ENCODE measurements at regions not wholly inside any gene's neighbourhood (a gene's known extent, or its start where the extent isn't known, plus 50 kb on each side); places are given as distances from the start of the nearest gene placed in this dataset.

DNA sequence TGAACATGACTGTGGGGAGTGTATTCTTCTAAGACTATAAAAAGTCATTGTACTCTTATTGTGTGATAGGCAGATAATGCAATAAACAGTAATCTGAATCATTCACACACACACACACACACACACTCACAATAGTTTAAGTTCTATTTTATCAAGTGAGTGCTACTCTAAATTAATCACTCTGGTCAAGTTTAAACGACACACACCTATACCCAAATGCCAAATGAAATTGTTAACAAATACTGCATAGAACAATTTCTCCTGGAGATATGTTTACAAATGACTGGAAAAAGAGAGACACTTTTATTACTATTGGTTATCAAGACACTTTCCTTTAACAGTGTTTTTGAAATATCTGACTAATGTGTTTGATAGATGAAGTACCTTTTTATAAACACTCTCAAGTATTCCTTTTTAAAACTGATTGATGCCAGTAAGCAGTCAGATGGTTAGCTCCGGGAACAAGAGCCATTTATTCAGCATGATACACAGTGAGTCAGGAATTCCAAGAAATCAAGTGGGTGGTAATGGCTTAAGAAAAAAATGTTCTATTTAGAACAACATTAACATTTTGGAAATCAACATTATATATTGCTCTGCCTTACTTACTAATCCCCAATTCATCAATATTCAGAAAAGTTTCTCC, 521.6 kb upstream of the ST8SIA4 start:
- H3K4me3 ChIP-seq (ENCODE audit: control insufficient read depth, low read depth, low read length), result no peak overlapping the region
- DNase-seq (ENCODE audit: low read depth), result peak; percentile 93
- no peak for TF ChIP-seq CTCF (conservative IDR thresholded peaks at IDR 0.05; ENCODE audit: control insufficient read depth, insufficient read depth, low read depth, low read length)

DNA sequence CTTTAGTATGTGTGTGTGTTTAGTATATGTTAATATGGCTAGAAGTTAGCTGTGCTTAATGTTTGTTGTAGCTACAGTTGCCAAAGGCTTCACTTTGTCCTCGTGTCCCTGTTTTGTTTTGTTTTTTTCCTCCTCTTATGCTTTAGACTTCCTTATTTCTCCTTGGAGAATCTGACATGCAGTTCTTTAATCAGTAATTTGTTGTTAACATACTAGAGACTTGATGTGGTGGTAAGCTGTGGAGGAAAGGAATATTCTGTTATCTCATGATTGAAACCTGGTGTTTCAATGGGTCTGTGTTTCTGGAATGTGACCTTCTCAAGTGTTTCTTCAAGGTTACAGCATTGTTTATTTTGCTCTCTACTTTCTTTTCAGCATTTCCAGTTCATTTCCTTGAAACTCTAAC, 515.6 kb upstream of the ST8SIA4 start:
- no peak overlapping the region for H3K4me3 ChIP-seq (ENCODE audit: control insufficient read depth, low read depth, low read length)
- DNase-seq (ENCODE audit: low read depth), result peak; percentile 14
- no peak for TF ChIP-seq CTCF (conservative IDR thresholded peaks at IDR 0.05; ENCODE audit: control insufficient read depth, insufficient read depth, low read depth, low read length)

DNA sequence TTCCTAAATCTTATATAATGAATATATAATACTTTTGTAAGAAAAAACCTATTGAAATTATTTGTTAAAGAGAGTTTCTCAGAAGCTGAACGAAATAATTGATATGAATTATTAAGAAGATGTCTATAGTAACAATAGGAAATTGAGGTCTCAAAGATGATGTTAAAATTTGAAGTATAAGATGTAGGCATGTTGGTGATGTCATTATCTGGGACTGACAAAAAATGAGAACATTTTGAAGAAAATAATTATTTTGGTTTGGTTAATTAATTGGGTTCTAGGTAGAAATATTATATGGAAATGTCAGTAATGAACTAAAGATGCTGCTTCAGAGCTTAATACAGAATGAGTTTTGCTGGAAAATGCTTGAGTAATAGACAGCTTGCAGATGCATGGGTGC, 501.4 kb upstream of the ST8SIA4 start:
- no peak overlapping the region for H3K4me3 ChIP-seq (ENCODE audit: control insufficient read depth, low read depth, low read length)
- no peak for TF ChIP-seq CTCF (conservative IDR thresholded peaks at IDR 0.05; ENCODE audit: control insufficient read depth, insufficient read depth, low read depth, low read length)
- DNase-seq (ENCODE audit: low read depth), result no peak

GRCh38 chr5:101393795-101394450, 490.8 kb upstream of the ST8SIA4 start:
- no peak overlapping the region for H3K4me3 ChIP-seq (ENCODE audit: control insufficient read depth, low read depth, low read length)
- DNase-seq (ENCODE audit: low read depth), result peak; percentile 74
- TF ChIP-seq CTCF (conservative IDR thresholded peaks at IDR 0.05; ENCODE audit: control insufficient read depth, insufficient read depth, low read depth, low read length), result no peak

DNA sequence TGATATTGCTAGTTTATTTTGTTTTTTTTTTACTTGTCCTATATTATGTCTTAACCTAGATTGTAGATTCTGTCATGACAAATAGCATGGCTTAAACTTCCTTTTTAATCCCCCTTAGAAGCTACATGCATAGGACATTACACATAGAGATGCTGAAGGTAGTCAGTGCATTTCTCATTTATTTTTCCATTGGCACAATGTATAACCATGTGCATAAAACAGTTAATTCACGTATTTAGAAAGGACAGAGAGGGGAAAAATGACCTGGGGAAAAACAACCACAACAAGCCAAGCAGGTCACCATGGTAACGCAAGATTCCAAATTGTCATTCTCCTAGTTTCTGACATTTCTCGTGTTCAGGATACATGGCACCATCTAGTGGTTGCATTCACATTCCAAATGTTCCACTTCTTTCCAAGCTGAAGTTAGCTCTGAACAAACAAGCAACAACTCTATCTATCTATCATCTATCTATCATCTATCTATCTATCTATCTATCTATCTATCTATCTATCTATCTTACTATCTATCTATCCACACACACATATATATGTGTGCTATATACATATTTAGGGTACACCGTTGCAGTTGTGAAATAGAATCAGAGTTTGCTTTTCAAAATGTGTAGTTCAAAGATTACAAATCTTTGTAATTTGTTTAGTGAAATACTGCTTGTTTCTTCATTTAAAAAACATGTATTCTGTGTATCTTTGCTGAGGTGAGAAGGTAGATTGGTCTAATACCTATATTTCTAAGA, 487.2 kb upstream of the ST8SIA4 start:
- H3K4me3 ChIP-seq (ENCODE audit: control insufficient read depth, low read depth, low read length), result no peak overlapping the region
- TF ChIP-seq CTCF (conservative IDR thresholded peaks at IDR 0.05; ENCODE audit: control insufficient read depth, insufficient read depth, low read depth, low read length), result peak; percentile 80
- DNase-seq (ENCODE audit: low read depth), result peak; percentile 78

DNA sequence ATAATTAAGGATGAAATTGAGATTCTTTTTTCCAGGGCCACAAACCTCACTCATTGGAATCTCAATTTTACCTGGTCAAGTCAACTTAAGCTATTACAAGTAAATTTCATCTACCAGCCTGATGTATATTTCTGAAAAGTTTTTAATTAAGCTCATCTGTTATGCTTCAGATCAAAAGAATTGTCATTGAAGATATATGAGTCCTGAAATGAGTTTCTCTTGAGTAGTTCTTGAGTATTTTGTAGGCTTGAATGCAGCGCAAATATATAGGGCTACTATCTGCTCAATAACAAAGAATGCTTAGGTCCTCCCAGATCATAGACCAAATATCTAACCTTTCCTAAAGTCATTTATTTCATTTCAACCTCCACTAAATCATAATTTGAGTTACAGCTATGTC, 482.2 kb upstream of the ST8SIA4 start:
- TF ChIP-seq CTCF (conservative IDR thresholded peaks at IDR 0.05; ENCODE audit: control insufficient read depth, insufficient read depth, low read depth, low read length), result no peak
- no peak overlapping the region for H3K4me3 ChIP-seq (ENCODE audit: control insufficient read depth, low read depth, low read length)
- DNase-seq (ENCODE audit: low read depth), result no peak

All from fibroblast of mammary gland (primary cell).